ENCODE measurements at regions not wholly inside any gene's neighbourhood (a gene's known extent, or its start where the extent isn't known, plus 50 kb on each side); places are given as distances from the start of the nearest gene placed in this dataset.
A peak's percentile ranks its signal among the peaks of the same experiment; 100 is the strongest.

GRCh38 chr9:11142965-11143738 is 530.4 kb upstream of the PTPRD start:
- Histone ChIP-seq H3K9me3 (ENCODE audit: control insufficient read depth, insufficient read depth, low read length) (peaks cover 5% of the 10 kb centered on the region), H2AK9ac (replicated peaks; ENCODE audit: low read depth, low read length, poor library complexity) (no peak overlapping the region), H4K20me1 (ENCODE audit: insufficient read depth, low read length) (no peaks in the 10 kb centered on the region), H3K27me3 (ENCODE audit: control insufficient read depth, insufficient read depth, low read length) (no peaks in the 10 kb centered on the region), H3K4me3 (ENCODE audit: insufficient read depth, low read depth, low read length) (no peak overlapping the region), H3K4me2 (ENCODE audit: low read depth, low read length) (no peak overlapping the region), H2BK120ac (ENCODE audit: low read depth, low read length) (no peak overlapping the region), H3K9me1 (ENCODE audit: insufficient read depth, low read length) (no peaks in the 10 kb centered on the region), H3K56ac (ENCODE audit: extremely low read depth, insufficient read depth, low read length) (no peak overlapping the region), H3K23ac (ENCODE audit: low read depth, low read length) (no peak overlapping the region), H4K91ac (ENCODE audit: insufficient read depth, low read depth, low read length) (no peak overlapping the region), H4K5ac (ENCODE audit: low read depth, low read length) (no peak overlapping the region), H3K4me1 (ENCODE audit: control insufficient read depth, insufficient read depth, low read length) (no peaks in the 10 kb centered on the region), H3K14ac (replicated peaks; ENCODE audit: low read depth, low read length) (no peak overlapping the region), H3K4ac (ENCODE audit: low read depth, low read length) (no peak overlapping the region), H2AFZ (replicated peaks; ENCODE audit: low read length, poor library complexity) (no peak overlapping the region), H3K36me3 (ENCODE audit: control insufficient read depth, insufficient read depth, low read length) (no peaks in the 10 kb centered on the region), H3K27ac (ENCODE audit: insufficient read depth, low read length) (no peak overlapping the region), H2BK15ac (ENCODE audit: low read depth, low read length) (no peak overlapping the region), H3K79me1 (ENCODE audit: low read depth in 1 of 2, low read length in 2 of 2) (no peaks in the 10 kb centered on the region), H3K18ac (ENCODE audit: low read depth, low read length) (no peak overlapping the region), H2BK20ac (ENCODE audit: low read depth, low read length) (no peak overlapping the region), H3K9ac (ENCODE audit: low read depth, low read length) (no peak overlapping the region), H4K8ac (ENCODE audit: low read depth in 2 of 2, low read length in 2 of 2) (no peak overlapping the region), H2BK5ac (ENCODE audit: low read depth, low read length, poor library complexity, severe bottlenecking) (no peak overlapping the region), H2AK5ac (ENCODE audit: low read depth, low read length) (no peak overlapping the region)
- POLR2A ChIA-PET (ENCODE audit: unreplicated experiment), result no interaction called here
- no CpG with 5 or more reads among the region's 3 CpGs for WGBS, 2 experiments (ENCODE audit: extremely low coverage in 2 of 2, insufficient read length in 1 of 2)
- dilution Hi-C loops (cut with HindIII; ENCODE audit: low sequenced_read_pairs, unreplicated experiment), result no loop called here
- DNase-seq (no peak), ATAC-seq (ENCODE audit: low read depth) (no peak)
- in situ Hi-C loops (cut with MboI; ENCODE audit: low sequenced_read_pairs), result no loop called here
- TF ChIP-seq CEBPB (IDR thresholded peaks at IDR 0.05; ENCODE audit: low read depth, low read length) (peak; percentile 53), FOS (IDR thresholded peaks at IDR 0.05; ENCODE audit: low read depth, low read length) (no peak), MAZ (IDR thresholded peaks at IDR 0.05; ENCODE audit: borderline replicate concordance, low read depth, low read length) (no peak)
- intact Hi-C loops (cut with micrococcal nuclease), result no loop called here
- CTCF ChIA-PET, result no interaction called here
- no TSS peak for BruUV-seq (replicated peaks)

Measured in IMR-90 (cell line).